ENCODE measurements at regions not wholly inside any gene's neighbourhood (a gene's known extent, or its start where the extent isn't known, plus 50 kb on each side); places are given as distances from the start of the nearest gene placed in this dataset.

DNA sequence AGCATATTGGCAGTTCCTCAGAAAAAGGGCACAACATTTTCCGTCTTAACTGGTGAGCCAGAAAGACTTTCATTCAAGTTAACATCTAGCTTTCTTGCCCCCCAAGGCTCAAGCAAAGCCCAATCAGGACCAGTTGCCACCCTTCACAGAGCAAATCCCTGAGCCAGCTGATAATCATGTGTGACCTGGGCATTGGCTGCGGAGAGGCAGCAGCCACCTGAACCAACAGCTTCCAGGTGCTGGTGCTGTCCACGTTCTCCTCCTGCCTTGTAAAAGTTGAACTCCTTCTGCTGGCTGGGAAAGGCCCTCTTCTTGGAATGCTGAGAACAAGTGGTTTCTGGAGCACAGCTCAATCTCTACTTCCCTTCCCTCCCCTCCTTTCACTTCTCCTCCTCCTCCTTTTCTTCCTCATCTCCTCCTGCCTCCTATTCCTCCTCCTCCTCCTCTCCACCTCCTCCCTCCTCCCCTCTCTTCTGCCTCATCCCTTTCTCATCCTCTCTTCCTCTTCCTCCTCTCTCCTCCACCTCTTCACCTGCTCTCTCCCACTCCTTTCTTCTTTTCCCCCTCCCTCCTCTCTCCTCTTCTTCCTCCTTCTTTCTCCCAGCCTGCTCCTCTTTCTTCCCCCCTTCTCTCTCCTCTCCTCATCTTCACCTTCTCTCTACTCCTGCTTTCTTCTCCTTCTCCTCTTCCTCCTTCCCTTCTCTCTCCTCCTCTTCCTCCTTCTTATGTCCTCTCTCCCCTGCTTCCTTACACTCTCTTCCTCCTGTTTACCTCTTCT, 140.6 kb downstream of the JCAD start:
- no peak for DNase-seq (ENCODE audit: low spot score)
- H3K4me3 ChIP-seq (ENCODE audit: low read depth in 1 of 3, low read length in 3 of 3): no peak overlapping the region

DNA sequence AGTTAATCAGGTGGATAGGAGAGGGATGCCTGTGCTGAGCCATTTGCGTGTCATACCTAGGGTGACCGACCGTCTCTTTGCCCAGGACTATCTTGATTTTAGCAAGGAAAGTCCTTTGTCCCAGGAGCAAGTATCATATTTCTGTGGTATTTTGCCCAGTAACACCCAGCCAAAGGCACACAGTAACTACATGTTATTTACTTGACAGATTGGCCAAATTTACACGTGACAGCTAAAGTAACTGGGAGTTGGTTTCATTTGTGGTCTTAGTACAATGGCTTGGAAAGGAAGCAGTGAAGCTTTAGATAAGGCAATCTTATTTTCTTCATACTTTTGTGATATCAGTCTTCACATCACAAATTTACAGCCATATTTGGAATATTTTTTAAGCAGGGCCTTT, 142.1 kb downstream of the JCAD start:
- no peak overlapping the region for H3K4me3 ChIP-seq (ENCODE audit: low read depth in 1 of 3, low read length in 3 of 3)
- no peak overlapping the region for H3K27ac ChIP-seq (ENCODE audit: low read depth in 1 of 2, low read length in 2 of 2)
- 70% methylated on average over 4 of the region's 4 CpGs for WGBS
- no peak for DNase-seq (ENCODE audit: low spot score)
- H3K4me1 ChIP-seq (ENCODE audit: control insufficient read depth in 4 of 4, insufficient read depth in 4 of 4, low read length in 3 of 4): peaks cover 0 to 8% (median under 1%) of the 10 kb centered on the region in 4 donors
- no peaks in the 10 kb centered on the region for H3K9me3 ChIP-seq (ENCODE audit: control insufficient read depth in 4 of 4, low read length in 3 of 4)
- H3K27me3 ChIP-seq (ENCODE audit: control insufficient read depth in 4 of 4, insufficient read depth in 4 of 4, low read length in 3 of 4): no peaks in the 10 kb centered on the region
- no peaks in the 10 kb centered on the region for H3K36me3 ChIP-seq (ENCODE audit: control insufficient read depth in 4 of 4, insufficient read depth in 3 of 4, low read depth in 1 of 4, low read length in 3 of 4)
- H3K9ac ChIP-seq (ENCODE audit: low read depth in 1 of 2, low read length in 2 of 2): no peak overlapping the region
- TF ChIP-seq, protein P1, sequence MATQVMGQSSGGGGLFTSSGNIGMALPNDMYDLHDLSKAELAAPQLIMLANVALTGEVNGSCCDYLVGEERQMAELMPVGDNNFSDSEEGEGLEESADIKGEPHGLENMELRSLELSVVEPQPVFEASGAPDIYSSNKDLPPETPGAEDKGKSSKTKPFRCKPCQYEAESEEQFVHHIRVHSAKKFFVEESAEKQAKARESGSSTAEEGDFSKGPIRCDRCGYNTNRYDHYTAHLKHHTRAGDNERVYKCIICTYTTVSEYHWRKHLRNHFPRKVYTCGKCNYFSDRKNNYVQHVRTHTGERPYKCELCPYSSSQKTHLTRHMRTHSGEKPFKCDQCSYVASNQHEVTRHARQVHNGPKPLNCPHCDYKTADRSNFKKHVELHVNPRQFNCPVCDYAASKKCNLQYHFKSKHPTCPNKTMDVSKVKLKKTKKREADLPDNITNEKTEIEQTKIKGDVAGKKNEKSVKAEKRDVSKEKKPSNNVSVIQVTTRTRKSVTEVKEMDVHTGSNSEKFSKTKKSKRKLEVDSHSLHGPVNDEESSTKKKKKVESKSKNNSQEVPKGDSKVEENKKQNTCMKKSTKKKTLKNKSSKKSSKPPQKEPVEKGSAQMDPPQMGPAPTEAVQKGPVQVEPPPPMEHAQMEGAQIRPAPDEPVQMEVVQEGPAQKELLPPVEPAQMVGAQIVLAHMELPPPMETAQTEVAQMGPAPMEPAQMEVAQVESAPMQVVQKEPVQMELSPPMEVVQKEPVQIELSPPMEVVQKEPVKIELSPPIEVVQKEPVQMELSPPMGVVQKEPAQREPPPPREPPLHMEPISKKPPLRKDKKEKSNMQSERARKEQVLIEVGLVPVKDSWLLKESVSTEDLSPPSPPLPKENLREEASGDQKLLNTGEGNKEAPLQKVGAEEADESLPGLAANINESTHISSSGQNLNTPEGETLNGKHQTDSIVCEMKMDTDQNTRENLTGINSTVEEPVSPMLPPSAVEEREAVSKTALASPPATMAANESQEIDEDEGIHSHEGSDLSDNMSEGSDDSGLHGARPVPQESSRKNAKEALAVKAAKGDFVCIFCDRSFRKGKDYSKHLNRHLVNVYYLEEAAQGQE (IDR thresholded peaks at IDR 0.05): no peak
- TF ChIP-seq FOXA2 (IDR thresholded peaks at IDR 0.05) (no peak), RXRA (IDR thresholded peaks at IDR 0.05) (no peak), EGR1 (IDR thresholded peaks at IDR 0.05; ENCODE audit: low read depth in 2 of 2) (no peak), SP1 (IDR thresholded peaks at IDR 0.05) (no peak), TAF1 (conservative IDR thresholded peaks at IDR 0.05) (no peak), RAD21 (IDR thresholded peaks at IDR 0.05) (no peak)
- TF ChIP-seq, protein P2, sequence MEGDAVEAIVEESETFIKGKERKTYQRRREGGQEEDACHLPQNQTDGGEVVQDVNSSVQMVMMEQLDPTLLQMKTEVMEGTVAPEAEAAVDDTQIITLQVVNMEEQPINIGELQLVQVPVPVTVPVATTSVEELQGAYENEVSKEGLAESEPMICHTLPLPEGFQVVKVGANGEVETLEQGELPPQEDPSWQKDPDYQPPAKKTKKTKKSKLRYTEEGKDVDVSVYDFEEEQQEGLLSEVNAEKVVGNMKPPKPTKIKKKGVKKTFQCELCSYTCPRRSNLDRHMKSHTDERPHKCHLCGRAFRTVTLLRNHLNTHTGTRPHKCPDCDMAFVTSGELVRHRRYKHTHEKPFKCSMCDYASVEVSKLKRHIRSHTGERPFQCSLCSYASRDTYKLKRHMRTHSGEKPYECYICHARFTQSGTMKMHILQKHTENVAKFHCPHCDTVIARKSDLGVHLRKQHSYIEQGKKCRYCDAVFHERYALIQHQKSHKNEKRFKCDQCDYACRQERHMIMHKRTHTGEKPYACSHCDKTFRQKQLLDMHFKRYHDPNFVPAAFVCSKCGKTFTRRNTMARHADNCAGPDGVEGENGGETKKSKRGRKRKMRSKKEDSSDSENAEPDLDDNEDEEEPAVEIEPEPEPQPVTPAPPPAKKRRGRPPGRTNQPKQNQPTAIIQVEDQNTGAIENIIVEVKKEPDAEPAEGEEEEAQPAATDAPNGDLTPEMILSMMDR (IDR thresholded peaks at IDR 0.05; ENCODE audit: low read depth, low read length, missing input control): no peak
- TF ChIP-seq, protein P3, sequence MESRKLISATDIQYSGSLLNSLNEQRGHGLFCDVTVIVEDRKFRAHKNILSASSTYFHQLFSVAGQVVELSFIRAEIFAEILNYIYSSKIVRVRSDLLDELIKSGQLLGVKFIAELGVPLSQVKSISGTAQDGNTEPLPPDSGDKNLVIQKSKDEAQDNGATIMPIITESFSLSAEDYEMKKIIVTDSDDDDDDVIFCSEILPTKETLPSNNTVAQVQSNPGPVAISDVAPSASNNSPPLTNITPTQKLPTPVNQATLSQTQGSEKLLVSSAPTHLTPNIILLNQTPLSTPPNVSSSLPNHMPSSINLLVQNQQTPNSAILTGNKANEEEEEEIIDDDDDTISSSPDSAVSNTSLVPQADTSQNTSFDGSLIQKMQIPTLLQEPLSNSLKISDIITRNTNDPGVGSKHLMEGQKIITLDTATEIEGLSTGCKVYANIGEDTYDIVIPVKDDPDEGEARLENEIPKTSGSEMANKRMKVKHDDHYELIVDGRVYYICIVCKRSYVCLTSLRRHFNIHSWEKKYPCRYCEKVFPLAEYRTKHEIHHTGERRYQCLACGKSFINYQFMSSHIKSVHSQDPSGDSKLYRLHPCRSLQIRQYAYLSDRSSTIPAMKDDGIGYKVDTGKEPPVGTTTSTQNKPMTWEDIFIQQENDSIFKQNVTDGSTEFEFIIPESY (IDR thresholded peaks at IDR 0.05): no peak
- TF ChIP-seq, protein P4, sequence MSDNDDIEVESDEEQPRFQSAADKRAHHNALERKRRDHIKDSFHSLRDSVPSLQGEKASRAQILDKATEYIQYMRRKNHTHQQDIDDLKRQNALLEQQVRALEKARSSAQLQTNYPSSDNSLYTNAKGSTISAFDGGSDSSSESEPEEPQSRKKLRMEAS (IDR thresholded peaks at IDR 0.05): no peak

More for the DNA sequence above, 140.6 kb downstream of the JCAD start:
- H3K27ac ChIP-seq (ENCODE audit: low read depth in 1 of 2, low read length in 2 of 2): no peak overlapping the region
- no peaks in the 10 kb centered on the region for H3K27me3 ChIP-seq (ENCODE audit: control insufficient read depth in 4 of 4, insufficient read depth in 4 of 4, low read length in 3 of 4)
- H3K36me3 ChIP-seq (ENCODE audit: control insufficient read depth in 4 of 4, insufficient read depth in 3 of 4, low read depth in 1 of 4, low read length in 3 of 4): no peaks in the 10 kb centered on the region
- 68% methylated on average over 3 of the region's 3 CpGs for WGBS
- H3K4me1 ChIP-seq (ENCODE audit: control insufficient read depth in 4 of 4, insufficient read depth in 4 of 4, low read length in 3 of 4): peaks cover 0 to 10% (median 2%) of the 10 kb centered on the region in 4 donors
- TF ChIP-seq NR2F2 (IDR thresholded peaks at IDR 0.05) (no peak), SP1 (IDR thresholded peaks at IDR 0.05) (no peak), RXRA (IDR thresholded peaks at IDR 0.05) (no peak), YY1 (IDR thresholded peaks at IDR 0.05) (no peak), GABPA (IDR thresholded peaks at IDR 0.05 in 1 of 2, conservative IDR thresholded peaks at IDR 0.05 in 1 of 2) (no peak)
- TF ChIP-seq, protein P2 (IDR thresholded peaks at IDR 0.05; ENCODE audit: low read depth, low read length, missing input control): no peak
- TF ChIP-seq, protein P5, sequence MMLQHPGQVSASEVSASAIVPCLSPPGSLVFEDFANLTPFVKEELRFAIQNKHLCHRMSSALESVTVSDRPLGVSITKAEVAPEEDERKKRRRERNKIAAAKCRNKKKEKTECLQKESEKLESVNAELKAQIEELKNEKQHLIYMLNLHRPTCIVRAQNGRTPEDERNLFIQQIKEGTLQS (IDR thresholded peaks at IDR 0.05): no peak
- TF ChIP-seq, protein P1 (IDR thresholded peaks at IDR 0.05): no peak
- no peaks in the 10 kb centered on the region for H3K9me3 ChIP-seq (ENCODE audit: control insufficient read depth in 4 of 4, low read length in 3 of 4)
- H3K9ac ChIP-seq (ENCODE audit: low read depth in 1 of 2, low read length in 2 of 2): no peak overlapping the region
